ENCODE measurements at regions not wholly inside any gene's neighbourhood (a gene's known extent, or its start where the extent isn't known, plus 50 kb on each side); places are given as distances from the start of the nearest gene placed in this dataset.

DNA sequence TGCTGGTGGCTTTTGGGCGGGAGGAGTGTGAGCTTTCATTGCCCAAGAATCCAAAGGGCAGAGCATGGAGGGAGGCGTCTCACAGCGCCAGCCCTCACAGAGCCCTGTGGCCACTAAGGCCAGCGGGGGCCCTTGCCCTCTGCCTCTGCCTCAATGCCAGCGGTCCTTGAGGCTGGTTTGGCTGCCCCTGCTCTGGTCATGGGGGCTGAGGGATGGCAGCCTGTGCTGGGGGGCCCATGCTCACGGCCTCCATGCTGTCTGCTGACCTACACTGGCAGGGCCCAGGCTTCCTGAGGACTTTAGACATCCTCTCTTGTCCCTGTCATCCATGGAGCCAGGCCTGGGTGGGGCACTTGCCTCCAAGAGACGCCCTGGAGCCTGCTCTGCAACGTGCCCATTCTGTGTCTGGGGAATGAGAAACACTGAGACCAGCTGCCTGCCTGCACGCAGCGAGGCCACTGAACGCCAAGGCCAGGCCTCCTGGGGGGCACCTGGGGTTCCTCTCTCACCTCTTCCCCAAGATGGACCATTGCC, 143.4 kb downstream of the KIF26A start:
- no peaks in the 10 kb centered on the region for H3K36me3 ChIP-seq (replicated peaks in 1 of 2; ENCODE audit: control extremely low read depth in 1 of 2, control insufficient read depth in 1 of 2, extremely low read depth in 1 of 2, insufficient read depth in 2 of 2, low read length in 1 of 2)
- 79% methylated on average over 11 of the region's 11 CpGs for WGBS (ENCODE audit: insufficient coverage)
- no peak overlapping the region for H3K4me3 ChIP-seq (ENCODE audit: control extremely low read depth in 1 of 5, extremely low read depth in 1 of 5, insufficient read depth in 1 of 5, low read depth in 2 of 5, low read length in 4 of 5)
- H3K27ac Mint-ChIP-seq, result no peak overlapping the region
- intact Hi-C loops (cut with micrococcal nuclease), result no loop called here
- POLR2A ChIA-PET, result no interaction called here
- no peak overlapping the region for H3K4me3 Mint-ChIP-seq
- CTCF ChIA-PET, result no interaction called here
- H3K9ac ChIP-seq (ENCODE audit: low read length), result no peak overlapping the region
- H3K9me3 Mint-ChIP-seq (ENCODE audit: insufficient read depth), result no peaks in the 10 kb centered on the region
- no peak overlapping the region for H2AFZ ChIP-seq (ENCODE audit: insufficient read depth, low read depth, low read length, poor library complexity, severe bottlenecking)
- no peak overlapping the region for H3K27ac ChIP-seq (ENCODE audit: low read length in 2 of 2)
- H3K4me1 ChIP-seq (ENCODE audit: control insufficient read depth in 2 of 2, insufficient read depth in 2 of 2, low read length in 2 of 2), result no peaks in the 10 kb centered on the region
- DNase-seq (no peak), ATAC-seq (ENCODE audit: low read depth) (no peak)
- TF ChIP-seq, protein P1, sequence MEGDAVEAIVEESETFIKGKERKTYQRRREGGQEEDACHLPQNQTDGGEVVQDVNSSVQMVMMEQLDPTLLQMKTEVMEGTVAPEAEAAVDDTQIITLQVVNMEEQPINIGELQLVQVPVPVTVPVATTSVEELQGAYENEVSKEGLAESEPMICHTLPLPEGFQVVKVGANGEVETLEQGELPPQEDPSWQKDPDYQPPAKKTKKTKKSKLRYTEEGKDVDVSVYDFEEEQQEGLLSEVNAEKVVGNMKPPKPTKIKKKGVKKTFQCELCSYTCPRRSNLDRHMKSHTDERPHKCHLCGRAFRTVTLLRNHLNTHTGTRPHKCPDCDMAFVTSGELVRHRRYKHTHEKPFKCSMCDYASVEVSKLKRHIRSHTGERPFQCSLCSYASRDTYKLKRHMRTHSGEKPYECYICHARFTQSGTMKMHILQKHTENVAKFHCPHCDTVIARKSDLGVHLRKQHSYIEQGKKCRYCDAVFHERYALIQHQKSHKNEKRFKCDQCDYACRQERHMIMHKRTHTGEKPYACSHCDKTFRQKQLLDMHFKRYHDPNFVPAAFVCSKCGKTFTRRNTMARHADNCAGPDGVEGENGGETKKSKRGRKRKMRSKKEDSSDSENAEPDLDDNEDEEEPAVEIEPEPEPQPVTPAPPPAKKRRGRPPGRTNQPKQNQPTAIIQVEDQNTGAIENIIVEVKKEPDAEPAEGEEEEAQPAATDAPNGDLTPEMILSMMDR (IDR thresholded peaks at IDR 0.05), result no peak
- TF ChIP-seq EZH2 (IDR thresholded peaks at IDR 0.05; ENCODE audit: borderline replicate concordance, insufficient read depth, low read depth, low read length, poor library complexity, severe bottlenecking), result no peak
- no peaks in the 10 kb centered on the region for H3K9me3 ChIP-seq (ENCODE audit: control extremely low read depth in 1 of 3, control insufficient read depth in 2 of 3, insufficient read depth in 1 of 3, low read length in 2 of 3)
- H3K79me2 ChIP-seq (ENCODE audit: control insufficient read depth, insufficient read depth, low read length), result no peaks in the 10 kb centered on the region
- H3K4me1 Mint-ChIP-seq, result no peaks in the 10 kb centered on the region
- no peak overlapping the region for H3K4me2 ChIP-seq (replicated peaks; ENCODE audit: low read depth, low read length, poor library complexity, severe bottlenecking)
- no peaks in the 10 kb centered on the region for H4K20me1 ChIP-seq (ENCODE audit: control insufficient read depth, insufficient read depth, low read length, poor library complexity, severe bottlenecking)
- peaks cover 0 to 5% (median 1%) of the 10 kb centered on the region in 4 experiments for H3K27me3 ChIP-seq (replicated peaks in 1 of 4; ENCODE audit: control extremely low read depth in 1 of 4, control insufficient read depth in 3 of 4, insufficient read depth in 4 of 4, low read length in 3 of 4)
- peaks cover 9% of the 10 kb centered on the region for H3K27me3 Mint-ChIP-seq

DNA sequence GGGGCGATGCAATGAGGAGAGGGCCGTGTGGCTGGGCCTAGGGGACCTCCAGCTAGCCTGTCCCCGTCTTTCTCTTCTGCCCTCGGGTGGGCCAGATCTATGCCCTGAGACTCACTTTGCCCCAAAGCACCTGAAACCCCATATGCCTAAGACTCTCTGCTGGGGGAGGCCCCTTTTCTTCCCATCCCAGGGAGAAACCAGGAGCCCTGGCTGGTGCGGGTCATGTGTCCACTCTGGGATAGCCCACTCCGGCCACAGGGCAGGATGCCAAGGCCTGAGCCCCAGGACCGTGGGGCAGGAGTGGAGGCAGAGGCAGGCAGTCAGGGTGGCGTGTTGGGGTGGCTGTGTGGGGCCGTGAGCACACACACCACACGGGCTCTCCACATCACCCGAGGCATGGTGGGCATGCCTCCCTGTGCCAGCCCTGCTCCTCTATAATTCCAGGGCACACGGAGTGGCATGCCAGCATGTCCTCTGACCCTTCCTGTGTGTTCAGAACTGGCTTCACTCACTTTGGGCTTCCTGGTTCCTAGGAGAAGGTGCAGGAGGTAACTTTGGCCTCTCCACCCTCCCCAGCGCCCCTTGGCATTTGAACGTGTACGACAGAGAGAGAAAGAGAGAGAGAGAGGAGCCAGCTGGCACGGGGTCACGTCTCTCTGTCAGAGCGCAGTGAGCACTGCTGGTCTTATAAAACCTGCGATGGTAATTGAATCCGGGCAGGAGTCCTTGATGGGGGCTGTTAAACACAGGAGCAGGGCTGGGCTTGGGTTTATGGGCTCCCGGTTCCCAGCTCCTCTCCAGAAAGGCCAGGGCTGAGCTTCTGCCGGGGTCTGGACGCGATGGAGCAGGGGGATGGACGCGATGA, 144.2 kb downstream of the KIF26A start:
- Histone ChIP-seq H4K20me1 (ENCODE audit: control insufficient read depth, insufficient read depth, low read length, poor library complexity, severe bottlenecking) (no peaks in the 10 kb centered on the region), H3K79me2 (ENCODE audit: control insufficient read depth, insufficient read depth, low read length) (no peaks in the 10 kb centered on the region), H3K9ac (ENCODE audit: low read length) (no peak overlapping the region), H3K36me3 (replicated peaks in 1 of 2; ENCODE audit: control extremely low read depth in 1 of 2, control insufficient read depth in 1 of 2, extremely low read depth in 1 of 2, insufficient read depth in 2 of 2, low read length in 1 of 2) (no peaks in the 10 kb centered on the region), H2AFZ (ENCODE audit: insufficient read depth, low read depth, low read length, poor library complexity, severe bottlenecking) (no peak overlapping the region), H3K4me3 (ENCODE audit: control extremely low read depth in 1 of 5, extremely low read depth in 1 of 5, insufficient read depth in 1 of 5, low read depth in 2 of 5, low read length in 4 of 5) (no peak overlapping the region), H3K27ac (ENCODE audit: low read length in 2 of 2) (no peak overlapping the region), H3K4me1 (ENCODE audit: control insufficient read depth in 2 of 2, insufficient read depth in 2 of 2, low read length in 2 of 2) (no peaks in the 10 kb centered on the region), H3K9me3 (ENCODE audit: control extremely low read depth in 1 of 3, control insufficient read depth in 2 of 3, insufficient read depth in 1 of 3, low read length in 2 of 3) (no peaks in the 10 kb centered on the region), H3K4me2 (replicated peaks; ENCODE audit: low read depth, low read length, poor library complexity, severe bottlenecking) (no peak overlapping the region), H3K27me3 (replicated peaks in 1 of 4; ENCODE audit: control extremely low read depth in 1 of 4, control insufficient read depth in 3 of 4, insufficient read depth in 4 of 4, low read length in 3 of 4) (peaks cover 0 to 5% (median 1%) of the 10 kb centered on the region in 4 experiments)
- WGBS (ENCODE audit: insufficient coverage), result 86% methylated on average over 24 of the region's 26 CpGs
- TF ChIP-seq EZH2 (IDR thresholded peaks at IDR 0.05; ENCODE audit: borderline replicate concordance, insufficient read depth, low read depth, low read length, poor library complexity, severe bottlenecking), result no peak
- TF ChIP-seq, protein P1 (IDR thresholded peaks at IDR 0.05), result no peak
- Mint-ChIP-seq H3K4me1 (no peaks in the 10 kb centered on the region), H3K4me3 (no peak overlapping the region), H3K27ac (no peak overlapping the region), H3K9me3 (ENCODE audit: insufficient read depth) (no peaks in the 10 kb centered on the region), H3K27me3 (peaks cover 6% of the 10 kb centered on the region)
- ATAC-seq (ENCODE audit: low read depth), result no peak
- DNase-seq, result no peak
- POLR2A ChIA-PET, result no interaction called here
- CTCF ChIA-PET, result no interaction called here
- intact Hi-C loops (cut with micrococcal nuclease), result no loop called here
